Posterior cingulate gyrus (tissue), 11 donors: ENCODE measurements at regions not wholly inside any gene's neighbourhood (a gene's known extent, or its start where the extent isn't known, plus 50 kb on each side); places are given as distances from the start of the nearest gene placed in this dataset.
"Not testable (repeated sequence)": the region's sequence is repeated elsewhere in the genome, so short reads cannot be mapped to it uniquely, and the experiment has no call there.

Source experiments
- DNase-seq, 10 donors: peaks; one replicate each; pipeline versions ENCODE4 v3.0.0 to v3.0.0-alpha.2; 2020 to 2021; ENCODE audit warnings: mixed read lengths in 3 of 10
- intact Hi-C: fragments of 100-400 bp; cut with DNase I; formaldehyde crosslinking; loops from one replicate; pipeline ENCODE4 v1.15.1; 2023

GRCh38 chr2:16073471-16073870 is 133.1 kb downstream of the MYCN start:
- DNase-seq: no peak
- intact Hi-C loops: no loop called here

- no peak for DNase-seq
- intact Hi-C loops: no loop called here
Observed at GRCh38 chr2:16072638-16073290, 132.4 kb downstream of the MYCN start.

GRCh38 chr2:16071865-16072637 is 131.7 kb downstream of the MYCN start:
- intact Hi-C loops: no loop called here
- DNase-seq: no peak

- intact Hi-C loops: no loop called here
- DNase-seq: no peak
Observed at GRCh38 chr2:16071039-16071864, 130.9 kb downstream of the MYCN start.

- no peak for DNase-seq
- intact Hi-C loops: loop anchor here (1.0 kb wide), 1 partner anchor 128 kb away; no protein-coding TSS in a partner anchor
Observed at GRCh38 chr2:16070648-16070971, 130.3 kb downstream of the MYCN start.

- peak; percentile 75 to 98 (median 86) for DNase-seq
- intact Hi-C loops: loop anchor here (1.0 kb wide), 1 partner anchor 128 kb away; no protein-coding TSS in a partner anchor
Observed at GRCh38 chr2:16069933-16070647, 129.7 kb downstream of the MYCN start.

GRCh38 chr2:16069663-16069932 is 129.2 kb downstream of the MYCN start:
- intact Hi-C loops: no loop called here
- no peak for DNase-seq

GRCh38 chr2:16068552-16068940 is 128.2 kb downstream of the MYCN start:
- DNase-seq: no peak

GRCh38 chr2:16067866-16068551 is 127.7 kb downstream of the MYCN start:
- no peak for DNase-seq

More at GRCh38 chr2:16068552-16068940, 128.2 kb downstream of the MYCN start:
- intact Hi-C loops: no loop called here

GRCh38 chr2:16067444-16067843 is 127.1 kb downstream of the MYCN start:
- no peak for DNase-seq
- intact Hi-C loops: no loop called here

More at GRCh38 chr2:16067866-16068551, 127.7 kb downstream of the MYCN start:
- intact Hi-C loops: no loop called here

- intact Hi-C loops: no loop called here
- DNase-seq: no peak
Observed at GRCh38 chr2:16067037-16067406, 126.7 kb downstream of the MYCN start.

GRCh38 chr2:16066261-16067036 is 126.1 kb downstream of the MYCN start:
- intact Hi-C loops: no loop called here
- no peak for DNase-seq

- DNase-seq, intact Hi-C loops: not testable (repeated sequence)
Observed at GRCh38 chr2:16065272-16066069, 125.1 kb downstream of the MYCN start.

- intact Hi-C loops: no loop called here
- DNase-seq: no peak
Observed at GRCh38 chr2:16064745-16065144, 124.4 kb downstream of the MYCN start.

GRCh38 chr2:16063955-16064633 is 123.7 kb downstream of the MYCN start:
- no peak for DNase-seq
- intact Hi-C loops: no loop called here

- intact Hi-C loops: no loop called here
- DNase-seq: no peak
Observed at GRCh38 chr2:16063251-16063850, 123.0 kb downstream of the MYCN start.

GRCh38 chr2:16062471-16063250 is 122.3 kb downstream of the MYCN start:
- intact Hi-C loops: loop anchor here (1.0 kb wide), 1 partner anchor 11 kb away; no protein-coding TSS in a partner anchor
- no peak for DNase-seq
